ENCODE measurements at regions not wholly inside any gene's neighbourhood (a gene's known extent, or its start where the extent isn't known, plus 50 kb on each side); places are given as distances from the start of the nearest gene placed in this dataset.

DNA sequence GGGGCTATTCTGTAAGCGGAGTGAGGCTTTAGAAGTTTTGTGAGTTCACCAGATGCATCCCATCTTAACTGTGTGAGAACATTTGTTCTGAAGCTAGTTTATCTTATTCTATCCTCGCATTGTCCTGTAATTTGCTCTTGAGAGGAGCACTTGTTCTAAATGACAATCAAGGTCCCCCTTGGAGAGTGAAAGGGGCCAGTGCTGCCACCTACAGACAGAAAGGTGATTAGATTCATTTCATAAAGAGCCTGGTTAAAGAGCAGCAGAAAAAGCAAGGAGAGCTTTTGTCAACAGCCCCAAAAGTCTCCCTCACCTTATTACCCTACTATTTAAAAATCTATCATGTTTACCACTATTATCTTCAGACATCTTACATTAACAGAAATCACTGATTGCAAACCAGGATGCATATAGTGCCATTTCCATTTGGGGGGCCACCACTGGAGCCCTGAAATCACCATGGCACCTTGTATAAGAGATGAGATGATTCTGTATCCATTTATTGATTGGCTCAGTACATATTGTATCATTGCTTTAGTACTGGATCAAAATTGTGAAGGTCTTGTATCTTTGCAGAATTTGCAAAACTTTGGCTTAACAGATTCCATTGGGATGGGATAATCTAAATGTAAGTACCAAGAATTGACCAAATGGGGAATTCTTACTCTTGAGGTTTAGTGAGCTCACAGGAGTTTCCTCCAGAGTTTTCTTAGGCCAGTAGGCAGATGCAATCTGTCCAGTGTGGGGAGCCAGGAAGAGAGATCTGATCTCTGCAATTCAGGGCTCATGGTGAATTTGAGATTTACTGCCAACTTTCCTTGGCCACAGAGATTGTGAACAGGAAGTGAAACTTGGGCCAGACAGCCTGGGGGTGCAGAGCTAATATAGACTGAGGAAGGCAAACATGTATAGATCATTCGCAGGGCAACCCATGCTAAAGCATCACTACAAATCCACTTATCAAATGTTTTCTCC is 64.3 kb upstream of the TRABD2B start:
- peak; percentile 3 for DNase-seq (ENCODE audit: low spot score)
- intact Hi-C loops (cut with DNase I) = loop anchor here in 1 of 2 donors (10.0 kb wide), 1 partner anchor 317 kb away; no protein-coding TSS in a partner anchor

DNA sequence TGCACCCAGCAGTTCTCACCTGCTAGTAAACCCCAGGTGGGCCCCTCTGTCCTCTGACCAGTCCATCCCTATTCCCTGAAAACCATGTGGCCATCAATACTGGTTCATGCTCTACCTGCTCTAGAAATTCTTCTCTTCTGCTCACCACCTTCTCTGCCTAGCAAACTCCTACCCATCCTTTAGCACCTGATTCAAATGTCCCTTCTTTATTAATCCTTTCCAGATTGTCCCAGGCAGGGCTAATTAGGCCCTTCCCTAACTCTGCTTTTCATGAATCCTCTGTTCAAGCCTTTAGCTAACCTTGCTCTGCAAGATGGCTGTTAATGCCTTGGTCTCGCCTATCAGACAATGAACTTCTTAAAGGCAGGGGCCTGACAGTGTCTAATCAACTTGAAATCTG is 62.1 kb upstream of the TRABD2B start:
- intact Hi-C loops (cut with DNase I) = loop anchor here in 1 of 2 donors (5.0 to 10.0 kb wide), 2 partner anchors 62 to 314 kb away; partner anchors contain the start of gene TRABD2B
- no peak for DNase-seq (ENCODE audit: low spot score)

DNA sequence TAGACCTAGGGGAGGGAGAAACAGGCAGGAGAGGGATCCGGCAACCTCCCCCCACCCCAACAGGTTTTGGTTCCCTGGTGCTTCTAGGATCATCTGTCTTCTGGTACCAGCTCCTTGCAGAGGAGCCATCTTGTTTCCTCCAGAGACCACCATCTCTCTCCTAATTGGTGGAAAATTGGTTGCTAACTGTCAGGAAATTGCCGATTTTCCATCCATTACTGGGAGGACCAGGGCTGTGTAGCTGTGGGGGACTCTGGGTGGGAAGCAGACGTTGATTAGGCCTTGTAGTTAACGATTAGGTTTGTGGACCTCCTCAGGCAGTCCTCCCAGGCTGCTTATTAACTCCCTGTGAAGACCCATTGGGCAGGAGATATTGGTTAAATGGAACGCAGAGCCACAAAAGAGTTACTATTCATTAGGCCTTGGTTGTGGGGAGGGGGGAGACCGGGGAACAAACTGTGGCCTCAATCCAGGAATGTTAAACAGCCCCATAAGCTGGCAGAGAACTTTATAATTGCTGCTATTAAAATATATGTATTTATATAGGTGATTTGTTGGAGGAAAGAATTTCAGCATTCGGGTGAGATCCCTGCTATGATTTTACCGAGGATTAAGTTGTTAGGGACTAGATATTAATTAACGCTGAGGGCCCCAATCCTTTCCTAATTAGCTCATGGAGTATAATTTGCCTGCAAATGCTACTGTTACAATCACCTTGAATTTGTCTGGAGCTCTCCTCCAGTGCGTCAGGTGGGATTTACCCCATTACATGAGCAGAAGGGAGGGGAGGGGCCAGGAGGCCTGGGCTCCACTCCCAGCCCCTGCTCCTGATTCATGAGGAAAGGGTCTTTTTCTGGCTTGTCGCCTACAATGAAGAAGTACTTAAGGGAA is 61.2 kb upstream of the TRABD2B start:
- intact Hi-C loops (cut with DNase I) = loop anchor here in 1 of 2 donors (5.0 to 10.0 kb wide), 2 partner anchors 61 to 314 kb away; partner anchors contain the start of gene TRABD2B
- no peak for DNase-seq (ENCODE audit: low spot score)

DNA sequence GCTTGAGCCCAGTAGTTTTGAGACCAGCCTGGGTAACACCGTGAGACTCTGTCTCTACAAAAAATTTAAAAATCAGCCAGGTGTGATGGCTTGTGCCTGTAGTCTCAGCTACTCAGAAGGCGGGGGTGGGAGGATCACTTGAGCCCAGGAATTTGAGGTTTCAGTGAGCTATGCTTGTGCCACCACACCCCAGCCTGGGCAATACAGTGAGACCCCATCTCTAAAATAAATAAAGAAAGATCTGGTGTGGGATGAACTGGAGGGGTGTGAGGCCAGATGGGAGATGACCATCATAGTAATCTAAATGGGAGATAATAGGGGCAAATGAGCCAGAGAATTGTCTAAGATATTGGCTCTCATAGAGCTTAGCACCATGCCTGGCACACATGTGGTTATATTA is 60.1 kb upstream of the TRABD2B start:
- no peak for DNase-seq (ENCODE audit: low spot score)
- intact Hi-C loops (cut with DNase I) = loop anchor here in 1 of 2 donors (5.0 to 10.0 kb wide), 2 partner anchors 60 to 312 kb away; partner anchors contain the start of gene TRABD2B

DNA sequence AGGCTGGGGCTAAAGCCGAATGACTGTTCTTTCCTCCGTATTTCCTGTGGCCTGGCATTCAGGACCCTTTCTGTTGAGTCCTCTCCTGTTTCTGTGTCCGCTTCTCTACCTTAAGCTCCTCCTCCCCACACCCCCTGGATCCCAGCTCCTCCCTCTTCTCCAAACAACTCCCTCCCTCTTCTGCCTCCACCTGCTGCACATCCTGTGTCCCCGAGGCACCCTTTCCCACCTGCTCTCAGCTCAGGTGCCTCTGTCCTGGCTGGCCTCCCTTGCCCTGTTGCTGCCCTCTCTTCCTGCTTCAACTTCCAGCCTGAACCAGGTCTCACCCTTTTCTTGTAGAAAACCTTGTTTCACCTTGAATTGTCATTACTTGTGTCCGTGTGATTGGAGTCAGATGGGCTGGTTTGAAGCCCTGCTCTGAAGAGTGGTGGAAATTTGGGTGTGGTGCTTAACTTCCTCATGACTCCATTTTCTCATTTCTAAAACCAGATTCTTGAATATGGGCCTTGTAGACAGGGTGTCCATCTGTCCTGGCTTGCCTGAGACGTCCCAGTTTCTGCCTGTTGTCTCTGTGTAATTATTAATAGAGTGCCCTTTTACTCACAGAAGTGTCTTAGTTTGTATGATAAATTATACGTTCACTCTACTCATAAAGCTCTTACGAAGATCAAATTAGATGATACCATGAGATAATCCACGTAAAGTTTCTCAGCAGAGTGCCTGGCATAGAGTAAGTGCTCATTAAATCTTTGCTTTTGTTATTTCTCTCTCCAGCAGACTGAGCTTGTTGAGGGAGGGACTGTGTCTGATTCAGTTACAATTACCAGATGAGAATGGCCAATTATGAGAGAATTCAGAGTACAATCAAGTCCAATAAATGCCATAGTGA is 58.9 kb upstream of the TRABD2B start:
- no peak for DNase-seq (ENCODE audit: low spot score)
- intact Hi-C loops (cut with DNase I) = loop anchor here in 1 of 2 donors (5.0 to 10.0 kb wide), 2 partner anchors 59 to 311 kb away; partner anchors contain the start of gene TRABD2B

DNA sequence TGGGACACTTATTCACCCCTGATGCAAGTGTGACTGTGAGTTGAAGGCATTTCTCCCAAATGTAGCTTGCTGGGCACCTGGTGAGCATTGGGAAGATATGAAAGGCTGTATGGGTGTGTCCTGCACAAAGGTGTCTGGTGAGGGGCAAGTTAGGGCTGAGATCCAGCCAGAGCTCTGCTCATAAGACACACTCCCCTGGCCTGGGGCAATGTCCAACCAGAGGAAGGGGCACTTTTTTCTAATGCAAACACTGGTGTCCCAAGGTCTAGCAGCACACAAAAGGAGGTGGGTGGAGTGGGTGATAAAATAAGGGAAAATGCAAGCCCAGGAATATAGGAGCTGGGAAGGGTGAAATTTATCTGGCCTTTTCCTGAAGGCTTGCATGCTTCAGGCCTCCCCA is 57.0 kb upstream of the TRABD2B start:
- intact Hi-C loops (cut with DNase I) = loop anchor here in 1 of 2 donors (10.0 kb wide), 1 partner anchor 309 kb away; no protein-coding TSS in a partner anchor
- no peak for DNase-seq (ENCODE audit: low spot score)

DNA sequence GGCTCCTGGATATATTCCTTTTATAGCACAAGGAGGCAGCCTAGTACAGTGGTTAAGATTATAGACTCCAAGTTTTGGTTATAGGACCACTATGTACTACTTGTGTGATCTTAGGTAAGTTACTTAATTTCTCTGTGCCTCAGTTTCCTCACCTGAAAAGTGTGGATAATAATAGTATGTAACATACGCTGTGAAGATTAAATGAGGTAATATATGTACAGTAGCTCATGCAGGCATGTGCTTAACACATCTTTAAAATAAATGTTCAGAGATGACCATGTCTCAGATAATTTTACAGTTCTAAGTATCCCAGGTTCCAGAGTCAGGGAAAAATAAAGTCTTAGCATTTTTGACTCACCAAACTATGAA is 55.7 kb upstream of the TRABD2B start:
- DNase-seq (ENCODE audit: low spot score) = no peak
- intact Hi-C loops (cut with DNase I) = loop anchor here in 1 of 2 donors (10.0 kb wide), 1 partner anchor 308 kb away; no protein-coding TSS in a partner anchor

DNA sequence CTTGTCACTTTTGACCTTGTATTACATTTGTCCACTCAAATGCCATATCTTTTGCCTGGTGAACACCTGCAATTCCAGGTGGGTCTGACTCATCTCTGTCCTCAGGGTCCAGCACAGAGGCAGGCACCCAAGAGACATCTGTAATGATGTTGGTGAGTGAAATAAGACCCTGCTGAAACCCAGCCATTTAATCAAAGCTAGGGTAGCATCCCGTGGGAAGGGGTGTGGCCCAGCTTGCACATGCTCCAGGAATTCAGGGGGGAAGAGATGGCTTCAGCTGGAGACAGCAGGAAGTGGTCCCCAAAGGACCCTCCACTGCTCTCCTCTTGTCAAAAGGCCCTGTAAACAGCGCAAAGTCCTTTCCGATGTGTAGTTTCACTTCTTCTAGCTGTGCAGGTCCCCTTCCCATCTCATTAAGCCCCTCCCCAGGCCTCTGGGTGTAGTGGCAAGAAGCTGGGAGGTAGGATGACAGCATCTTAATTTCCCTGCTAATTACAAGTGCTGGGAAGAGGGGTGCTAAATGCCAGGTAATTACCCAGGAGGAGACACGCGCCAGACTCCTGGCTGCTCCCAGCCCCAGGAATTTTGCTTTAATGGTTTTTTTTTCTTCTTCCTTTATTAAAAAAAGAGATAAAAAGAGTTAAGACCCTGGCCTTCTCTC is 54.4 kb upstream of the TRABD2B start:
- intact Hi-C loops (cut with DNase I) = loop anchor here in 1 of 2 donors (10.0 kb wide), 1 partner anchor 307 kb away; no protein-coding TSS in a partner anchor
- no peak for DNase-seq (ENCODE audit: low spot score)

DNA sequence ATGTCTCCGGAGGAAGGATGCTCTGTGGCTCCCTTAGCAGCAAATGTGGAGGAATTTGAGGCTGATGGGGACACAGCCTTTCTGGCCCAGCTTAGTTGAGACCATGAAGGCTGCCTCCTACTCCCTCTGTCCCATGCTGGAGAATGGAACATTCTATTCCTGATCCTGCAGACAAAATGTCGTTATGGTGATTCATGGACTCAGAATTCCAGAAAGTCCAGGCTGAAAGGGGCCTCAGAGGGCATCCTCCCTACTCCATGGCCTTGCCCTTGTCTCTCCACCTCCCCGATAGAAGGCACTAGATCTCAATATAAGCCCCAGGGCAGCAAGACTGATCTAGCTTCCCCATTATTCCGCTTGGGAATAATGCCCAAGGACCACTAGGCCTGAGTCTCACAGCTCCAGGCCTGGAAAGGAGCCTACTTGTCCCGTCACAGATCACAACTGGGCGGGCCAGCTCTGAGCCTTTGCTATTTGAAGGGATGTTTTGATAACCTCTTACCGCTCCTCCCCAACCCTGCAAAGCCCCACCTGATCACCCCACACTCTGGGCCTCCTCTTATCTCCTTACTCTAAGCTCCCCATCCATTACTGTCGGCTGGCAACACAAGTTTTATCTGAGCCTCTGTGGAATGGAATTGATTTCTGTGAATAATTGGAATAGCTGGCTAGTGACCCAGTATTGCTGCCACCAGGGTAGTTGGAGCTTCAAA is 52.8 kb upstream of the TRABD2B start:
- intact Hi-C loops (cut with DNase I) = loop anchor here in 1 of 2 donors (10.0 kb wide), 1 partner anchor 305 kb away; no protein-coding TSS in a partner anchor
- DNase-seq (ENCODE audit: low spot score) = no peak

DNA sequence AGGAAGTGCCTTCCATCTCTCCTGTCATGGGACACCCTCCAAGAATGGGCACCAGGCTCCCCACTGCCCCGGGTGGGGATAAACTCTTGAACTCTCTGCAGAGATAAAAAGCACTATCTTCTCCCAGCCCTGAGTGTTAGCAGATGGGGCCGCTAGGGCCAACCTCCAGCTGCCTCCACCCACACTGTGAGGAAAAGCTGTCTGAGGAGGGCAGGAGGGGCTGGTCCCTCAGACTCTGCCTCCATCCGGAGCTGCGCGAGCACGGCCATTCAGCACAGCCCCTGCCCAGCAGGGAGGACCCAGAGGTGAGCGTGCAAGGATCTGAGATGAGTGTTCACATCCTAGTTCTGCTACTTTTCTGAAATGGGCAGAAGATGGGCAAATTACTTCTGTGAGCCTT is 51.8 kb upstream of the TRABD2B start:
- intact Hi-C loops (cut with DNase I) = no loop called here

DNA sequence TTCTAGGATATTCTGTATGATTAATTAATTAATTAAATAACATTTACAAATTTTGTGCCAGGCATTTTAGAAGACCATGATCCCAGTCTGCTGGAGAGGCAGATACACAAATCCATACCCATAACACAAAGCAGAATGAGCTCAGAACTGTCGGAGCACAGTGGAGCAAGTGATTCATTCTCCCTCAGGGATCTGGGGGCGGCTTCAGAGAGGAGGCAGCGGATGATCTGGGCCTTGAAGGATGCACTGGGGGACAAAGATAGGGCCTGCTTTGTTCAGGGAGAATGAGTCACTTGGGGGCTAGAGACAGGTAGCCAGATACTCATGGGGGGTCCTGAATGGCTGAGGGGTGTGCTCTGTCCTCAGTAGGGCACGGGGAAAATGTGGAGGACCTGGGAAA is 50.9 kb upstream of the TRABD2B start:
- intact Hi-C loops (cut with DNase I) = no loop called here

More for the DNA sequence above, 51.8 kb upstream of the TRABD2B start:
- DNase-seq (ENCODE audit: low spot score) = no peak

DNA sequence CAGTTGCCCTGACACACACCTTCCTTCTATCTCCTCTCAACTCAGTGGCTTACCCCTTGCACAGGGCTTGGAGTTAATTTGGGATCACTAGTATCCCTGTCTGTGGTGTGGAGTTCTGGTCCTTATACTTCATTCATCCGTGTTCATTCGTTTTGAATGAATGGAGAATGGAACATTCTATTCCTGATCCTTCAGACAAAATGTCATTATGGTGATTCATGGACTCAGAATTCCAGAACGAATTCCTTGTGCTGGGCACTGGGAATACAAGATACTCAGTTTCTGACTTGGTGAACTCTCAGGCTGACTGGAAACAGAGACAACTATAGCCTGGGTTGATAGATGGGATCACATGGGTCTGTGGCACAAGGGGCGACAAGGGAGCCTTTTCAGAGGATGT is 49.9 kb upstream of the TRABD2B start:
- intact Hi-C loops (cut with DNase I) = no loop called here
- DNase-seq (ENCODE audit: low spot score) = no peak

More for the DNA sequence above, 50.9 kb upstream of the TRABD2B start:
- no peak for DNase-seq (ENCODE audit: low spot score)
